ENCODE measurements at regions not wholly inside any gene's neighbourhood (a gene's known extent, or its start where the extent isn't known, plus 50 kb on each side); places are given as distances from the start of the nearest gene placed in this dataset.
"Not testable (repeated sequence)": the region's sequence is repeated elsewhere in the genome, so short reads cannot be mapped to it uniquely, and the experiment has no call there.

DNA sequence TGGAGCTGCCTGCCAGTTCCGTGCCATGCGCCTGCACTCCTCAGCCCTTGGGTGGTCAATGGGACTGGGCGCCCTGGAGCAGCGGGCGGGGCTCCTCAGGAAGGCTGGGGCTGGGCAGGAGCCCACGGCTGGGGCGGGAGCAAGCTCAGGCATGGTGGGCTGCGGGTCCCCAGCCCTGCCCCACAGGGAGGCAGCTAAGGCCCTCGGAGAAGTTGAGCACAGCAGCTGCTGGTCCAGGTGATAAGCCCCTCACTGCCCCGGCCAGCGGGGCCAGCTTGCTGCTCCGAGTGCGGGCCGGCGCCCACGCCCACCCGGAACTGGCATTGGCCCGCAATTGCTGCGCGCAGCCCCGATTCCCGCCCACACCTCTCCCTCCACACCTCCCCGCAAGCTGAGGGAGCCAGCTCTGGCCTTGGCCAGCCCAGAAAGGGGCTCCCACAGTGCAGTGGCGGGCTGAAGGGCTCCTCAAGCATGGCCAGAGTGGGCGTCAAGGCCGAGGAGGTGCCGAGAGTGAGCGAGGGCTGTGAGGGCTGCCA, 280.3 kb upstream of the SGCG start:
- H3K36me3 ChIP-seq (ENCODE audit: insufficient read depth, low read length); H3K4me1 ChIP-seq (ENCODE audit: insufficient read depth, low read length); H3K9ac ChIP-seq (ENCODE audit: low read length); H3K27me3 ChIP-seq (ENCODE audit: control insufficient read depth in 1 of 2, insufficient read depth in 2 of 2, low read length in 2 of 2); H3K9me3 ChIP-seq (ENCODE audit: low read length); H3K4me3 ChIP-seq (ENCODE audit: low read depth in 1 of 2, low read length in 2 of 2); H3K27ac ChIP-seq (ENCODE audit: low read depth, low read length): not testable (repeated sequence)

DNA sequence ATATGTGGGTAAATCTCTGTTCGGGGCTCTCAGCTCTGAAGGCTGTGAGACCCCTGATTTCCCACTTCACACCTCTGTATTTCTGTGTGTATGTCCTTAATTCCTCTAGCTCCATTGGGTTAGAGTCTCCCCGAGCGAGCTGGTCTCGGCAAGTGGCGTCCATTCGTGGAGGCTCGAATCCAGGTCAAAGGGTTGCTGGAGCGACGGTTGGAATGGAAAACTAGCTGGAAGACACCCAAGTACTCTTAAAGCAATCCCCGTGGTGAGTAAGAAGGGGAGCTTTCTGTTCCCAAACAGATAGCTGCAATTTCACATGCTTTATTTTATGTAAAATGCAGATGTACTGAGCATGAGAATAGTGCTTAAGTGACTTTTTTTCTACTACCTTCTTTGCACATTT, 277.5 kb upstream of the SGCG start:
- Histone ChIP-seq H3K4me3 (ENCODE audit: low read depth in 1 of 2, low read length in 2 of 2) (no peak overlapping the region), H3K4me1 (ENCODE audit: insufficient read depth, low read length) (no peaks in the 10 kb centered on the region), H3K27me3 (ENCODE audit: control insufficient read depth in 1 of 2, insufficient read depth in 2 of 2, low read length in 2 of 2) (no peaks in the 10 kb centered on the region), H3K9ac (ENCODE audit: low read length) (no peak overlapping the region), H3K9me3 (ENCODE audit: low read length) (no peaks in the 10 kb centered on the region), H3K27ac (ENCODE audit: low read depth, low read length) (no peak overlapping the region), H3K36me3 (ENCODE audit: insufficient read depth, low read length) (no peaks in the 10 kb centered on the region)

DNA sequence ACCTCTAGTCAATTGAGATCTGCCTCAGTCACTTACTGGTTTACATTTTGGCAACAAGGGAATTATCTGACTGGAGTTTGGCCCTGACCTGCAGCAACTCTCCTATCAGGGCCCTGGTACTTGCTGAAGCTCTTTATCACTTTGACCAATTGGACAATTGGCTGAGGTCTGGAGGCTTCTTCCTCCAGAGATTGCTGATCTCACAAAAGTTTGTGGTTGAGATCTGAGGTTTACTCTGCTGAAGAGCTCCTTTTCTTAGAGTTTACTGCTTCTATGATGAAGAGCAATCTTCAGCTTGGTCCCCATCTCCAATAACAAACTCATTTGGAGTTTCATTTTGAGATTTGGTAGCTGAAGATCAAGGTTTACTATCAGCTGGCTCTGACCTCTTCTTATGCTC, 276.9 kb upstream of the SGCG start:
- H3K9ac ChIP-seq (ENCODE audit: low read length) = no peak overlapping the region
- H3K36me3 ChIP-seq (ENCODE audit: insufficient read depth, low read length) = no peaks in the 10 kb centered on the region
- no peaks in the 10 kb centered on the region for H3K27me3 ChIP-seq (ENCODE audit: control insufficient read depth in 1 of 2, insufficient read depth in 2 of 2, low read length in 2 of 2)
- no peak overlapping the region for H3K4me3 ChIP-seq (ENCODE audit: low read depth in 1 of 2, low read length in 2 of 2)
- no peaks in the 10 kb centered on the region for H3K4me1 ChIP-seq (ENCODE audit: insufficient read depth, low read length)
- H3K27ac ChIP-seq (ENCODE audit: low read depth, low read length) = no peak overlapping the region
- no peaks in the 10 kb centered on the region for H3K9me3 ChIP-seq (ENCODE audit: low read length)

- Histone ChIP-seq H3K4me3 (ENCODE audit: low read depth in 1 of 2, low read length in 2 of 2) (peak overlapping the region; percentile 47 to 71), H3K4me1 (ENCODE audit: insufficient read depth, low read length) (no peaks in the 10 kb centered on the region), H3K36me3 (ENCODE audit: insufficient read depth, low read length) (no peaks in the 10 kb centered on the region), H3K9me3 (ENCODE audit: low read length) (no peaks in the 10 kb centered on the region), H3K27ac (ENCODE audit: low read depth, low read length) (peak overlapping the region; percentile 61), H3K27me3 (ENCODE audit: control insufficient read depth in 1 of 2, insufficient read depth in 2 of 2, low read length in 2 of 2) (no peaks in the 10 kb centered on the region), H3K9ac (ENCODE audit: low read length) (peak overlapping the region; percentile 10)
These were observed 265.2 kb upstream of the SGCG start for GRCh38 chr13:22915442-22916082.

- H3K9me3 ChIP-seq (ENCODE audit: low read length); H3K4me1 ChIP-seq (ENCODE audit: insufficient read depth, low read length); H3K27ac ChIP-seq (ENCODE audit: low read depth, low read length); H3K27me3 ChIP-seq (ENCODE audit: control insufficient read depth in 1 of 2, insufficient read depth in 2 of 2, low read length in 2 of 2); H3K36me3 ChIP-seq (ENCODE audit: insufficient read depth, low read length): not testable (repeated sequence)
- Histone ChIP-seq H3K9ac (ENCODE audit: low read length) (peak overlapping the region; percentile 10), H3K4me3 (ENCODE audit: low read depth in 1 of 2, low read length in 2 of 2) (peak overlapping the region in 1 of 2 donors; percentile 47)
These were observed 264.5 kb upstream of the SGCG start for GRCh38 chr13:22916276-22916675.

GRCh38 chr13:22925881-22926747, 254.7 kb upstream of the SGCG start:
- no peaks in the 10 kb centered on the region for H3K36me3 ChIP-seq (ENCODE audit: insufficient read depth, low read length)
- H3K9me3 ChIP-seq (ENCODE audit: low read length) = no peaks in the 10 kb centered on the region
- H3K9ac ChIP-seq (ENCODE audit: low read length) = no peak overlapping the region
- H3K27ac ChIP-seq (ENCODE audit: low read depth, low read length) = peak overlapping the region; percentile 75
- H3K4me1 ChIP-seq (ENCODE audit: insufficient read depth, low read length) = peaks cover 9% of the 10 kb centered on the region
- no peaks in the 10 kb centered on the region for H3K27me3 ChIP-seq (ENCODE audit: control insufficient read depth in 1 of 2, insufficient read depth in 2 of 2, low read length in 2 of 2)
- H3K4me3 ChIP-seq (ENCODE audit: low read depth in 1 of 2, low read length in 2 of 2) = peak overlapping the region; percentile 32 to 58

- H3K27me3 ChIP-seq (ENCODE audit: control insufficient read depth in 1 of 2, insufficient read depth in 2 of 2, low read length in 2 of 2) = no peaks in the 10 kb centered on the region
- H3K9ac ChIP-seq (ENCODE audit: low read length) = peak overlapping the region; percentile 2
- H3K36me3 ChIP-seq (ENCODE audit: insufficient read depth, low read length) = no peaks in the 10 kb centered on the region
- H3K4me1 ChIP-seq (ENCODE audit: insufficient read depth, low read length) = peaks cover 9% of the 10 kb centered on the region
- H3K4me3 ChIP-seq (ENCODE audit: low read depth in 1 of 2, low read length in 2 of 2) = peak overlapping the region; percentile 22 to 58
- H3K27ac ChIP-seq (ENCODE audit: low read depth, low read length) = peak overlapping the region; percentile 56
- no peaks in the 10 kb centered on the region for H3K9me3 ChIP-seq (ENCODE audit: low read length)
These were observed 253.9 kb upstream of the SGCG start for GRCh38 chr13:22926748-22927400.

GRCh38 chr13:22927845-22928244, 252.9 kb upstream of the SGCG start:
- not testable (repeated sequence) for H3K36me3 ChIP-seq (ENCODE audit: insufficient read depth, low read length); H3K4me1 ChIP-seq (ENCODE audit: insufficient read depth, low read length); H3K27me3 ChIP-seq (ENCODE audit: control insufficient read depth in 1 of 2, insufficient read depth in 2 of 2, low read length in 2 of 2); H3K27ac ChIP-seq (ENCODE audit: low read depth, low read length); H3K9me3 ChIP-seq (ENCODE audit: low read length)
- Histone ChIP-seq H3K4me3 (ENCODE audit: low read depth in 1 of 2, low read length in 2 of 2) (peak overlapping the region in 1 of 2 donors; percentile 58), H3K9ac (ENCODE audit: low read length) (peak overlapping the region; percentile 2)

DNA sequence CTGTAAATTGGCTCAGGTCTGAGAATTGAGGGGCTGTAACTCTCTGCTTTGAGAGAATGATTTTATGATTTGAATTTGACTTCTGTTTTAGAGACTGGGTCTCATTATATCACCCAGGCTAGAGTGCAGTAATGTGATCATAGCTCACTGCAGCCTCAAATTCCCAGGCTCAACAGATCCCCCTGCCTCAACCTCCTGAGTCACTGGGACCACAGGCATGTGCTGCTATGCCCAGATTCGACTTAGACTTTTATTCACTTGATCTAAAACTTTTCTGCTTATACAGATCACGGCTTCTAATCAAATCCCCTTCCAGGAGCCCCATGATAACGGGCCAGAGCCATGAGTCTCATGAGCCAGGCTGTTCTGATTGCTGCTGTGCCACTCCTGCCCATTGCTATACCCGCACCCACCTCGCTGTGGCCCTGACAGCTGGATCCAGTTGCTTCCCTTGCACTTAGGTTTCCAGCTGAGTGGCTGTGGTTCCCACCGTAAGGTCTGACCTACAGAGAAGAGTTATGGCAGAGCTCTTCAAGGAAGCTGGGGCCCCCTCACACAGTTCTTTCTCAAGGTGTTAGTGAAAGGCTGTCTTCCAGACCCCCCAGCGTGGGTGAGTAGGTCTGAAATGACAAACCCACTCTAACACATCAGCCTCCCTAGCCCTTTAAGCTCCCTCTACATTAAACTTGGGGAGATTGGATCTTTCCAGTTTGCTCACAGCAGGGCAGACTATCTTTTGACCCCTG, 251.2 kb upstream of the SGCG start:
- H3K9me3 ChIP-seq (ENCODE audit: low read length) = no peaks in the 10 kb centered on the region
- no peaks in the 10 kb centered on the region for H3K36me3 ChIP-seq (ENCODE audit: insufficient read depth, low read length)
- H3K4me1 ChIP-seq (ENCODE audit: insufficient read depth, low read length) = peaks cover 9% of the 10 kb centered on the region
- H3K27me3 ChIP-seq (ENCODE audit: control insufficient read depth in 1 of 2, insufficient read depth in 2 of 2, low read length in 2 of 2) = no peaks in the 10 kb centered on the region
- H3K27ac ChIP-seq (ENCODE audit: low read depth, low read length) = no peak overlapping the region
- no peak overlapping the region for H3K9ac ChIP-seq (ENCODE audit: low read length)
- no peak overlapping the region for H3K4me3 ChIP-seq (ENCODE audit: low read depth in 1 of 2, low read length in 2 of 2)

- no peaks in the 10 kb centered on the region for H3K36me3 ChIP-seq (ENCODE audit: insufficient read depth, low read length)
- no peak overlapping the region for H3K27ac ChIP-seq (ENCODE audit: low read depth, low read length)
- no peaks in the 10 kb centered on the region for H3K27me3 ChIP-seq (ENCODE audit: control insufficient read depth in 1 of 2, insufficient read depth in 2 of 2, low read length in 2 of 2)
- H3K4me3 ChIP-seq (ENCODE audit: low read depth in 1 of 2, low read length in 2 of 2) = no peak overlapping the region
- peaks cover 9% of the 10 kb centered on the region for H3K4me1 ChIP-seq (ENCODE audit: insufficient read depth, low read length)
- no peak overlapping the region for H3K9ac ChIP-seq (ENCODE audit: low read length)
- no peaks in the 10 kb centered on the region for H3K9me3 ChIP-seq (ENCODE audit: low read length)
These were observed 249.2 kb upstream of the SGCG start for GRCh38 chr13:22931576-22931975.

Measured in muscle layer of colon (tissue), 2 donors.